Stomach (tissue), 4 donors: ENCODE measurements at regions not wholly inside any gene's neighbourhood (a gene's known extent, or its start where the extent isn't known, plus 50 kb on each side); places are given as distances from the start of the nearest gene placed in this dataset.

ENCODE experiments used
- POLR2A ChIP-seq, 4 donors: fragments of 450-650 bp; IDR thresholded peaks; one replicate each; pipeline ENCODE4 v1.6.1; 2016; ENCODE audit warnings: antibody characterized with exemption in 4 of 4, control low read depth in 2 of 4, mild to moderate bottlenecking in 1 of 4, moderate library complexity in 1 of 4
- POLR2AphosphoS5 ChIP-seq, 3 donors: sonication (generic); formaldehyde crosslinking; IDR thresholded peaks; one replicate each; pipeline ENCODE4 v1.6.1; 2016; ENCODE audit warnings: antibody characterized with exemption in 3 of 3
- TF ChIP-seq, protein P1 (sequence below), 7 experiments: fragments of 450-650 bp in 4 of 7; fragments of 200-600 bp in 3 of 7; sonication (generic) in 3 of 7; IDR thresholded peaks; one replicate each; pipeline ENCODE4 v1.5.1; 2016 to 2019; ENCODE audit warnings: antibody characterized with exemption in 7 of 7, control low read depth in 2 of 7, mild to moderate bottlenecking in 1 of 7

DNA sequence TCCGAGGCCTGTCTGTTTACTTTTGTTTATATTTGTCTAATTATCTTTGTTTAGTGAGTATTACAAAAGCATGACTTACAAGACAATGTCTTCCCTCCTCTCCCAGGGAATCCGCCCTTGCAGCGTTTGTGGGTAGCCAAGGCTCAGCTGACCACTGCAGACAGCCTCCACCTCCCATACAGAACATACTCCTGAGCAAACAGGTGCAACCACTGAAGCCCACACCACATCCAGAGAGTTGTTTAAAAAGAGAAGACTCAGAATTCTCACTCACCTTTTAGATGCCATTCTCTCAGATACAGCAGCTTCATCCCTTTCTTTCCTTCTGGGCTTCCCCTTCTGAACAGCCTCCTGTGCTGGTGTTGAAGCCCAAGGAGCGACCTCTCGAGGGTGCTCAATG, 103.5 kb upstream of the TMPRSS2 start:
- TF ChIP-seq POLR2A (IDR thresholded peaks at IDR 0.05) (no peak), POLR2AphosphoS5 (IDR thresholded peaks at IDR 0.05) (no peak)
- TF ChIP-seq, protein P1, sequence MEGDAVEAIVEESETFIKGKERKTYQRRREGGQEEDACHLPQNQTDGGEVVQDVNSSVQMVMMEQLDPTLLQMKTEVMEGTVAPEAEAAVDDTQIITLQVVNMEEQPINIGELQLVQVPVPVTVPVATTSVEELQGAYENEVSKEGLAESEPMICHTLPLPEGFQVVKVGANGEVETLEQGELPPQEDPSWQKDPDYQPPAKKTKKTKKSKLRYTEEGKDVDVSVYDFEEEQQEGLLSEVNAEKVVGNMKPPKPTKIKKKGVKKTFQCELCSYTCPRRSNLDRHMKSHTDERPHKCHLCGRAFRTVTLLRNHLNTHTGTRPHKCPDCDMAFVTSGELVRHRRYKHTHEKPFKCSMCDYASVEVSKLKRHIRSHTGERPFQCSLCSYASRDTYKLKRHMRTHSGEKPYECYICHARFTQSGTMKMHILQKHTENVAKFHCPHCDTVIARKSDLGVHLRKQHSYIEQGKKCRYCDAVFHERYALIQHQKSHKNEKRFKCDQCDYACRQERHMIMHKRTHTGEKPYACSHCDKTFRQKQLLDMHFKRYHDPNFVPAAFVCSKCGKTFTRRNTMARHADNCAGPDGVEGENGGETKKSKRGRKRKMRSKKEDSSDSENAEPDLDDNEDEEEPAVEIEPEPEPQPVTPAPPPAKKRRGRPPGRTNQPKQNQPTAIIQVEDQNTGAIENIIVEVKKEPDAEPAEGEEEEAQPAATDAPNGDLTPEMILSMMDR (IDR thresholded peaks at IDR 0.05) = no peak
